ENCODE measurements at regions not wholly inside any gene's neighbourhood (a gene's known extent, or its start where the extent isn't known, plus 50 kb on each side); places are given as distances from the start of the nearest gene placed in this dataset.

DNA sequence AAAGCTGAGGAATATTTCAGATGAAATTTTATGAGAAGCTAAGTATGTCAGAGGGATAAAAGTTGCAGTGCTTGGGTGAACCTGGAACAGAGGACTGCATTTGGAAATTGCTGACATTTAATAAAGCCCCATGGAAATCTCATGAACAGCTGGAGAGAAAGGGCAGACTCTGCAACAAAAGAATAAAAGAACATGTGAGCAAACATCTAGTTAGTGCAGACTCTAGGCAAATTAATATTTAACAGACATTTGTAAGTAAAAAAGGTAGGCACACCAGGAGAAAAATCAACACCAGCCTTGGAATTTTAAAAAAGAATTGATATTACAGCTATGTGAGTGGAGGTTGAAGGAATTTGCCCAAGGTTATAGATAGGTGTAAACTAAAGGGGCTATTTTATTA, 114.6 kb upstream of the PUDP start:
- H3K4me1 Mint-ChIP-seq: peaks cover 0 to 2% of the 10 kb centered on the region in 2 experiments; a peak in 1 of 4 replicates
- Histone ChIP-seq H4K20me1 (ENCODE audit: control insufficient read depth, insufficient read depth, insufficient read length) (no peaks in the 10 kb centered on the region), H3K56ac (ENCODE audit: insufficient read length, low read depth, low read length) (no peak overlapping the region), H3T11ph (ENCODE audit: low read length) (no peak overlapping the region), H2BK15ac (ENCODE audit: low read depth, low read length) (no peak overlapping the region), H3K4ac (ENCODE audit: low read depth, low read length) (no peak overlapping the region), H2AK5ac (ENCODE audit: insufficient read length, low read length) (no peak overlapping the region), H3K27ac (ENCODE audit: insufficient read length, low read depth, low read length) (no peak overlapping the region), H3K14ac (ENCODE audit: insufficient read depth, low read length) (no peak overlapping the region), H3K9ac (ENCODE audit: extremely low read depth, insufficient read length, low read length) (no peak overlapping the region), H3K79me2 (ENCODE audit: insufficient read depth, low read length) (no peaks in the 10 kb centered on the region), H4K5ac (ENCODE audit: insufficient read length, low read depth, low read length) (no peak overlapping the region), H3K4me1 (ENCODE audit: insufficient read depth, low read length) (no peaks in the 10 kb centered on the region; the same call in 1 of the 2 replicates), H3K23ac (ENCODE audit: insufficient read length, low read depth, low read length) (no peak overlapping the region), H2BK12ac (ENCODE audit: insufficient read length, low read depth, low read length) (no peak overlapping the region), H3K27me3 (ENCODE audit: insufficient read depth, low read length) (no peaks in the 10 kb centered on the region), H2BK20ac (ENCODE audit: low read depth, low read length, poor library complexity, severe bottlenecking) (no peak overlapping the region), H3K9me3 (ENCODE audit: control insufficient read depth, low read depth, low read length) (no peaks in the 10 kb centered on the region), H2BK120ac (ENCODE audit: low read depth, low read length, poor library complexity, severe bottlenecking) (no peak overlapping the region), H3K4me2 (ENCODE audit: insufficient read depth, insufficient read length, low read length) (no peak overlapping the region), H2BK5ac (ENCODE audit: insufficient read length, low read length) (no peak overlapping the region), H2AFZ (ENCODE audit: low read length) (no peak overlapping the region), H3K18ac (ENCODE audit: insufficient read length, low read depth, low read length) (no peak overlapping the region), H4K91ac (ENCODE audit: insufficient read length, low read depth, low read length) (no peak overlapping the region), H4K8ac (replicated peaks; ENCODE audit: insufficient read length, low read depth, low read length) (no peak overlapping the region), H3K79me1 (ENCODE audit: insufficient read depth, low read depth, low read length, poor library complexity, severe bottlenecking) (no peaks in the 10 kb centered on the region), H3K23me2 (ENCODE audit: insufficient read length, low read depth, low read length, poor library complexity, severe bottlenecking) (no peaks in the 10 kb centered on the region)
- H3K9me3 Mint-ChIP-seq: no peaks in the 10 kb centered on the region
- H3K36me3 Mint-ChIP-seq (ENCODE audit: insufficient read depth in 1 of 3, low read depth in 3 of 3): no peaks in the 10 kb centered on the region
- H3K27me3 Mint-ChIP-seq (ENCODE audit: low read depth): no peaks in the 10 kb centered on the region
- DNase-seq: no peak
- TF ChIP-seq, protein P1, sequence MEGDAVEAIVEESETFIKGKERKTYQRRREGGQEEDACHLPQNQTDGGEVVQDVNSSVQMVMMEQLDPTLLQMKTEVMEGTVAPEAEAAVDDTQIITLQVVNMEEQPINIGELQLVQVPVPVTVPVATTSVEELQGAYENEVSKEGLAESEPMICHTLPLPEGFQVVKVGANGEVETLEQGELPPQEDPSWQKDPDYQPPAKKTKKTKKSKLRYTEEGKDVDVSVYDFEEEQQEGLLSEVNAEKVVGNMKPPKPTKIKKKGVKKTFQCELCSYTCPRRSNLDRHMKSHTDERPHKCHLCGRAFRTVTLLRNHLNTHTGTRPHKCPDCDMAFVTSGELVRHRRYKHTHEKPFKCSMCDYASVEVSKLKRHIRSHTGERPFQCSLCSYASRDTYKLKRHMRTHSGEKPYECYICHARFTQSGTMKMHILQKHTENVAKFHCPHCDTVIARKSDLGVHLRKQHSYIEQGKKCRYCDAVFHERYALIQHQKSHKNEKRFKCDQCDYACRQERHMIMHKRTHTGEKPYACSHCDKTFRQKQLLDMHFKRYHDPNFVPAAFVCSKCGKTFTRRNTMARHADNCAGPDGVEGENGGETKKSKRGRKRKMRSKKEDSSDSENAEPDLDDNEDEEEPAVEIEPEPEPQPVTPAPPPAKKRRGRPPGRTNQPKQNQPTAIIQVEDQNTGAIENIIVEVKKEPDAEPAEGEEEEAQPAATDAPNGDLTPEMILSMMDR (conservative IDR thresholded peaks at IDR 0.05): no peak
- H3K27ac Mint-ChIP-seq: no peak overlapping the region
- no peak overlapping the region for H3K4me3 Mint-ChIP-seq

Data from H9 (cell line).